LNCaP clone FGC (cell line): ENCODE measurements at regions not wholly inside any gene's neighbourhood (a gene's known extent, or its start where the extent isn't known, plus 50 kb on each side); places are given as distances from the start of the nearest gene placed in this dataset.
"Not testable (repeated sequence)": the region's sequence is repeated elsewhere in the genome, so short reads cannot be mapped to it uniquely, and the experiment has no call there.

ENCODE experiments used
- DNase-seq: peaks from one replicate; pipeline ENCODE4 v3.0.0-alpha.2; 2011; ENCODE audit warnings: low read depth
- H3K4me3 ChIP-seq: 2 replicates; pipeline ENCODE4 v1.5.1; 2011; ENCODE audit warnings: mild to moderate bottlenecking, low read depth, low read length, control low read depth
- CTCF ChIP-seq: IDR thresholded peaks from 2 replicates; pipeline ENCODE4 v1.5.1; 2012; ENCODE audit warnings: mild to moderate bottlenecking; ENCODE audit not compliant: control insufficient read depth, insufficient read depth; ENCODE audit errors: extremely low read depth

GRCh38 chr2:193409951-193410350 lies 1215.2 kb upstream of the TMEFF2 start:
- DNase-seq = no peak
- no peak for TF ChIP-seq CTCF

GRCh38 chr2:193382583-193382982 lies 1187.8 kb upstream of the TMEFF2 start:
- no peak for DNase-seq
- no peak overlapping the region for H3K4me3 ChIP-seq
- TF ChIP-seq CTCF = no peak

More at GRCh38 chr2:193409951-193410350, 1215.2 kb upstream of the TMEFF2 start:
- H3K4me3 ChIP-seq = no peak overlapping the region

GRCh38 chr2:193377789-193378188 lies 1183.1 kb upstream of the TMEFF2 start:
- no peak for TF ChIP-seq CTCF
- DNase-seq = no peak

GRCh38 chr2:193373120-193373519 lies 1178.4 kb upstream of the TMEFF2 start:
- no peak for TF ChIP-seq CTCF
- DNase-seq = no peak
- no peak overlapping the region for H3K4me3 ChIP-seq

More at GRCh38 chr2:193377789-193378188, 1183.1 kb upstream of the TMEFF2 start:
- no peak overlapping the region for H3K4me3 ChIP-seq

- TF ChIP-seq CTCF = no peak
Measured at GRCh38 chr2:193371200-193371599, 1176.5 kb upstream of the TMEFF2 start.

GRCh38 chr2:193368615-193369014 lies 1173.9 kb upstream of the TMEFF2 start:
- no peak for DNase-seq
- TF ChIP-seq CTCF = no peak
- no peak overlapping the region for H3K4me3 ChIP-seq

More at GRCh38 chr2:193371200-193371599, 1176.5 kb upstream of the TMEFF2 start:
- no peak overlapping the region for H3K4me3 ChIP-seq
- no peak for DNase-seq

GRCh38 chr2:193357508-193357907 lies 1162.8 kb upstream of the TMEFF2 start:
- no peak for DNase-seq
- no peak overlapping the region for H3K4me3 ChIP-seq
- no peak for TF ChIP-seq CTCF

- not testable (repeated sequence) for DNase-seq, H3K4me3 ChIP-seq
Measured at GRCh38 chr2:193352665-193353242, 1158.0 kb upstream of the TMEFF2 start.
